GM23248 (cell line): ENCODE measurements at regions not wholly inside any gene's neighbourhood (a gene's known extent, or its start where the extent isn't known, plus 50 kb on each side); places are given as distances from the start of the nearest gene placed in this dataset.

ENCODE experiments used
- EZH2 ChIP-seq: fragments of 200-600 bp; sonication (generic); IDR thresholded peaks from 2 replicates; pipeline ENCODE4 v1.6.1; 2018; ENCODE audit warnings: antibody characterized with exemption, mild to moderate bottlenecking; ENCODE audit not compliant: insufficient read depth, poor library complexity, severe bottlenecking
- EZH2phosphoT487 ChIP-seq: fragments of 200-600 bp; sonication (generic); IDR thresholded peaks from 2 replicates; pipeline ENCODE4 v1.6.1; 2018; ENCODE audit warnings: antibody characterized with exemption, moderate library complexity, mild to moderate bottlenecking, low read depth; ENCODE audit not compliant: insufficient read depth

DNA sequence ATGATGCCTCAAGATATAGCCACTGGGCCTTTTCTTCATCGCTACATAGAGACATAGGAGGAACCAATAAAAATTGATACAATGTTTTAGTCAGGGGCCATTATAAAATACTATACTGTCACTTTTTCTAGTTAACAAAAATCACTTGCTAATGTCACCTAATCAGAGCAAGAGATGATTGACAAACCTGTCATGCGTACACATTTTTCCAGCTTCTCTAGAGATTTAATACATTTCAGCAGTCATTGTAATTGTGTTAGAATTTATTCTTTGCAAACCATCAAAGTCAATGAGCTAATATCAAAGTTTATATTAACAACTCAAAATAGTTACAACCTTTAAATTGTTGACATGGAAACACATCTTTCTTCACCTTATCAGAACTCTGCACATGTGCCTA, 513.6 kb upstream of the SEMA6A start:
- TF ChIP-seq EZH2phosphoT487 (no peak), EZH2 (no peak)
